ENCODE measurements at regions not wholly inside any gene's neighbourhood (a gene's known extent, or its start where the extent isn't known, plus 50 kb on each side); places are given as distances from the start of the nearest gene placed in this dataset.

GRCh38 chr11:129271030-129271429, 78.9 kb upstream of the ARHGAP32 start (continued):
- TF ChIP-seq, protein P1, sequence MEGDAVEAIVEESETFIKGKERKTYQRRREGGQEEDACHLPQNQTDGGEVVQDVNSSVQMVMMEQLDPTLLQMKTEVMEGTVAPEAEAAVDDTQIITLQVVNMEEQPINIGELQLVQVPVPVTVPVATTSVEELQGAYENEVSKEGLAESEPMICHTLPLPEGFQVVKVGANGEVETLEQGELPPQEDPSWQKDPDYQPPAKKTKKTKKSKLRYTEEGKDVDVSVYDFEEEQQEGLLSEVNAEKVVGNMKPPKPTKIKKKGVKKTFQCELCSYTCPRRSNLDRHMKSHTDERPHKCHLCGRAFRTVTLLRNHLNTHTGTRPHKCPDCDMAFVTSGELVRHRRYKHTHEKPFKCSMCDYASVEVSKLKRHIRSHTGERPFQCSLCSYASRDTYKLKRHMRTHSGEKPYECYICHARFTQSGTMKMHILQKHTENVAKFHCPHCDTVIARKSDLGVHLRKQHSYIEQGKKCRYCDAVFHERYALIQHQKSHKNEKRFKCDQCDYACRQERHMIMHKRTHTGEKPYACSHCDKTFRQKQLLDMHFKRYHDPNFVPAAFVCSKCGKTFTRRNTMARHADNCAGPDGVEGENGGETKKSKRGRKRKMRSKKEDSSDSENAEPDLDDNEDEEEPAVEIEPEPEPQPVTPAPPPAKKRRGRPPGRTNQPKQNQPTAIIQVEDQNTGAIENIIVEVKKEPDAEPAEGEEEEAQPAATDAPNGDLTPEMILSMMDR (IDR thresholded peaks at IDR 0.05; ENCODE audit: control extremely low read depth in 1 of 3, insufficient read depth in 1 of 3, low read depth in 1 of 3, low read length in 3 of 3): no peak
- no peak for TF ChIP-seq SIN3A (conservative IDR thresholded peaks at IDR 0.05 in 1 of 2, IDR thresholded peaks at IDR 0.05 in 1 of 2; ENCODE audit: low read depth in 1 of 2, low read length in 2 of 2)
- no peak for TF ChIP-seq SUZ12 (IDR thresholded peaks at IDR 0.05; ENCODE audit: low read length)
- TF ChIP-seq BRCA1 (IDR thresholded peaks at IDR 0.05; ENCODE audit: low read depth, low read length): no peak
- no peak for TF ChIP-seq JUND (IDR thresholded peaks at IDR 0.05; ENCODE audit: low read length)
- TF ChIP-seq TEAD4 (IDR thresholded peaks at IDR 0.05; ENCODE audit: low read depth, low read length): no peak
- no peak for TF ChIP-seq CHD1 (IDR thresholded peaks at IDR 0.05; ENCODE audit: low read depth, low read length)
- no peak for TF ChIP-seq HDAC6 (IDR thresholded peaks at IDR 0.05; ENCODE audit: low read depth, low read length)

All from H1 (cell line).